ENCODE measurements at regions not wholly inside any gene's neighbourhood (a gene's known extent, or its start where the extent isn't known, plus 50 kb on each side); places are given as distances from the start of the nearest gene placed in this dataset.

DNA sequence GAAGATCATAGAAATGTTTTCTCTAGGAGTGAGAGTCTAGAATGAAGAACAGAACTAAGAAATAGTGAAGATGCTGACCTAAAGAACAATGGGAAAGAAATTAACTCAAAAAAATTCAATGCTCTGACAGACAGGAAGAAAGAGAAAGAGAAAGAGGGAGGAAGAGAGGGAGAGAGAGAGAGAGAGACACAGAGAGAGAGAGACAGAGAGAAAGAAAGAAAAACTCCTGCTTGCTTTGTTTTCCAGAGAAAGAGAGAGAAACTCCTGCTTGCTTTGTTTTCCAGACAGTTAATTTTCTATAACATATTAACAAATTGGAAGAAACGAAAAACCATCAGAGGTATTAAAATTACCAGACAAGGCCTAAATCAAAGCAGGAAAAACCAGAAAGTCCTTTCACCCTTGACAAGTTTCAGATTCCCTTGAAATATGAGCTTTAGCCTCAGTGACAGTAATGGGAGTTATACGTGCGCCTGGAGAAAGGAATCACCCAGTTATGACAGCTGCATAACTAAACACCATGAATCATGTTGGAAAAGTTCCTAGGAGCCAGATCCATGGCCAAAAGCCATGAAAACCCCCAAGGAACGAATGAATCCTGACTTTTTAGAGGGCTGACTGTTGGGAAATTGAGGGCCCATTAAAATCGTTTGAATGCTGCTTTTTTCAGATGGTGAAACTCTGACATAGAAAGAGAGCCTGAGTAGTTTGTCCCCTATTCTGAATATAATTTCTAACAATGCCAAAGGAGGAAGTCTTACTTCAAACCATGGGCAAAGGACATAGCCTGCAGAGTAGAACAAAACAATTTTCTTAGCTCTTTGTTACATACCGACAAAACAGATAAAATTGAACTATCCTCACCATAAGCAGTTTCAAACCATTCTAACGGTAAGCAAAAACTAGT lies 228.6 kb upstream of the CHST9 start:
- no peak for ATAC-seq
- H3K4me3 ChIP-seq: no peak overlapping the region
- no peaks in the 10 kb centered on the region for H3K4me1 ChIP-seq
- no peak for DNase-seq
- no peaks in the 10 kb centered on the region for H3K27me3 ChIP-seq
- TF ChIP-seq CTCF (IDR thresholded peaks at IDR 0.05): no peak
- intact Hi-C loops (cut with DNase I): no loop called here
- no peaks in the 10 kb centered on the region for H3K9me3 ChIP-seq
- no peaks in the 10 kb centered on the region for H3K36me3 ChIP-seq
- no peak overlapping the region for H3K27ac ChIP-seq

DNA sequence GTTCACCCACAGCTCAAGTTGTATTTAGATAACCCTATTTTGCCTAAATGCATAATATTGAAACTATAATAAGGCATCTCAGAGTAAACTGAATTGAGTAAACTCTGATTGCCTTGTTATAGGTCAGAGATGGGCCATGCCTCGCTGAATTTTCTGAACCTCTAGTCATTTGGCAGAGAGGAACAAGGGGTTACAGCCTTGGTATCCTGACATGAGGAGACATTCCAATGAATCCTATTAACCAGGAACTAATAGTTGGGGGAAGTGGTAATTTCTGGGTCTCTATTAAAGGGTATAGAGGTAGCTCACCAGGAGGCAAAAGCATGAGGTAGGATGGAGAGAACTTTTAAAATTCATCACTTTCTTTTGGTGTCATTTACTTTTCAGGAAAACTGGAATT lies 227.4 kb upstream of the CHST9 start:
- H3K27ac ChIP-seq: no peak overlapping the region
- no peak for ATAC-seq
- intact Hi-C loops (cut with DNase I): no loop called here
- H3K4me3 ChIP-seq: no peak overlapping the region
- no peaks in the 10 kb centered on the region for H3K9me3 ChIP-seq
- H3K27me3 ChIP-seq: no peaks in the 10 kb centered on the region
- no peaks in the 10 kb centered on the region for H3K36me3 ChIP-seq
- DNase-seq: no peak
- TF ChIP-seq CTCF (IDR thresholded peaks at IDR 0.05): no peak
- H3K4me1 ChIP-seq: no peaks in the 10 kb centered on the region

- no peak for TF ChIP-seq CTCF (IDR thresholded peaks at IDR 0.05)
- no peaks in the 10 kb centered on the region for H3K36me3 ChIP-seq
- no peaks in the 10 kb centered on the region for H3K9me3 ChIP-seq
- H3K4me1 ChIP-seq: no peaks in the 10 kb centered on the region
- no peak overlapping the region for H3K4me3 ChIP-seq
- intact Hi-C loops (cut with DNase I): no loop called here
- H3K27ac ChIP-seq: no peak overlapping the region
- no peak for DNase-seq
- no peak for ATAC-seq
- no peaks in the 10 kb centered on the region for H3K27me3 ChIP-seq
Observed at GRCh38 chr18:27411911-27412310, 226.8 kb upstream of the CHST9 start.

DNA sequence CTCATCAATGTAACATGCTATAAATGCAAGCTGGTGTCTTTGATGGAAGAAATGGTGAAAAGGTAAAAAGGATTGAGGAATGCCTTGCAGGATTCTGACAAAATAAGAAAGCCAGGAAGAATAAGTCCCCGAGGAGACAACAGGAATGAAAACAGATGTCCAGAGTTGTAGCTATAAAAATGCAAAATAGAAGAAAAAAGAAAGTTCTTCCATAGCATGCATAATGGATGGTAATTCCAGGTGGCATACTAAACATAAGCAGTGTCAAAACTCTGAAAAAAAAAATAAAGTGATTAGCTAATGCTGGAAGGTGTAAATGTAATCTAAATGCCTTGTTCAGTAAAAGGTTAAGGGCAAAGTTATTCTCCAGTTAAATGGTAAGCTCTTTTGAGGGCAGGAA lies 225.9 kb upstream of the CHST9 start:
- no peaks in the 10 kb centered on the region for H3K27me3 ChIP-seq
- no peaks in the 10 kb centered on the region for H3K36me3 ChIP-seq
- no peak for TF ChIP-seq CTCF (IDR thresholded peaks at IDR 0.05)
- no peak overlapping the region for H3K4me3 ChIP-seq
- intact Hi-C loops (cut with DNase I): no loop called here
- H3K9me3 ChIP-seq: no peaks in the 10 kb centered on the region
- no peak for DNase-seq
- no peaks in the 10 kb centered on the region for H3K4me1 ChIP-seq
- ATAC-seq: no peak
- H3K27ac ChIP-seq: no peak overlapping the region

GRCh38 chr18:27404855-27405254 lies 219.7 kb upstream of the CHST9 start:
- no peak for TF ChIP-seq CTCF (IDR thresholded peaks at IDR 0.05)
- intact Hi-C loops (cut with DNase I): no loop called here
- H3K36me3 ChIP-seq: no peaks in the 10 kb centered on the region
- no peak overlapping the region for H3K4me3 ChIP-seq
- H3K27me3 ChIP-seq: no peaks in the 10 kb centered on the region
- H3K9me3 ChIP-seq: no peaks in the 10 kb centered on the region
- ATAC-seq (no peak), DNase-seq (no peak)
- H3K4me1 ChIP-seq: no peaks in the 10 kb centered on the region
- no peak overlapping the region for H3K27ac ChIP-seq
